Keratinocyte (primary cell): ENCODE measurements at regions not wholly inside any gene's neighbourhood (a gene's known extent, or its start where the extent isn't known, plus 50 kb on each side); places are given as distances from the start of the nearest gene placed in this dataset.

Experiments used
- DNase-seq: peaks from one replicate; pipeline ENCODE4 v3.0.0-alpha.2; 2011; ENCODE audit warnings: low read depth, missing footprints, low spot score
- FAIRE-seq: peaks from 2 replicates; lab custom pipeline; 2011; peaks lifted over from hg19 to GRCh38; lab: Jason Lieb, UNC
- H2AFZ ChIP-seq: 2 replicates; pipeline ENCODE4 v1.6.0; 2012; ENCODE audit warnings: low read length, control low read depth, inconsistent platforms; ENCODE audit not compliant: control insufficient read depth
- H3K27ac ChIP-seq: 2 replicates; pipeline ENCODE4 v1.5.1; 2011; ENCODE audit warnings: low read length; ENCODE audit not compliant: control insufficient read depth, insufficient read depth
- H3K27me3 ChIP-seq: 3 replicates; pipeline ENCODE4 v1.6.0; 2011; ENCODE audit warnings: low read length; ENCODE audit not compliant: control insufficient read depth, insufficient read depth; ENCODE audit errors: extremely low read depth
- H3K36me3 ChIP-seq, 2 experiments: 2 replicates in 1 of 2; 3 replicates in 1 of 2; pipeline ENCODE4 v1.5.1; 2011; ENCODE audit warnings: low read length in 2 of 2, mild to moderate bottlenecking in 1 of 2; ENCODE audit not compliant: control insufficient read depth in 2 of 2, insufficient read depth in 2 of 2; ENCODE audit errors: extremely low read depth in 1 of 2
- H3K4me1 ChIP-seq: 3 replicates; pipeline ENCODE4 v1.5.1; 2011; ENCODE audit warnings: low read length; ENCODE audit not compliant: control insufficient read depth, insufficient read depth; ENCODE audit errors: extremely low read depth
- H3K4me2 ChIP-seq: 3 replicates; pipeline ENCODE4 v1.6.0; 2011; ENCODE audit warnings: low read depth, low read length; ENCODE audit not compliant: control insufficient read depth, insufficient read depth; ENCODE audit errors: extremely low read depth
- H3K4me3 ChIP-seq, 3 experiments: fragments of 200-600 bp in 1 of 3; sonication (generic) in 1 of 3; 2 replicates in 2 of 3; 3 replicates in 1 of 3; pipeline ENCODE4 v1.5.1; 2011 to 2016; ENCODE audit warnings: low read length in 3 of 3, mild to moderate bottlenecking in 3 of 3, control low read depth in 2 of 3, inconsistent platforms in 1 of 3, low read depth in 1 of 3, mixed read lengths in 1 of 3, mixed run types in 1 of 3, moderate library complexity in 1 of 3; ENCODE audit not compliant: control insufficient read depth in 2 of 3, insufficient read depth in 2 of 3; ENCODE audit errors: extremely low read depth in 1 of 3
- H3K79me2 ChIP-seq: 2 replicates; pipeline ENCODE4 v1.6.0; 2012; ENCODE audit warnings: low read length; ENCODE audit not compliant: control insufficient read depth, insufficient read depth
- H3K9ac ChIP-seq: 3 replicates; pipeline ENCODE4 v1.6.0; 2011; ENCODE audit warnings: low read length; ENCODE audit not compliant: control insufficient read depth, insufficient read depth; ENCODE audit errors: extremely low read depth
- H3K9me1 ChIP-seq: 3 replicates; pipeline ENCODE4 v1.6.0; 2011; ENCODE audit warnings: low read length; ENCODE audit not compliant: control insufficient read depth, insufficient read depth; ENCODE audit errors: extremely low read depth
- H3K9me3 ChIP-seq: 2 replicates; pipeline ENCODE4 v1.5.1; 2012; ENCODE audit warnings: low read depth, low read length; ENCODE audit not compliant: control insufficient read depth
- H4K20me1 ChIP-seq: 3 replicates; pipeline ENCODE4 v1.6.0; 2011; ENCODE audit warnings: low read length; ENCODE audit not compliant: control insufficient read depth, insufficient read depth; ENCODE audit errors: extremely low read depth
- CTCF ChIP-seq, 3 experiments: IDR thresholded peaks in 1 of 3; conservative IDR thresholded peaks in 1 of 3; optimal IDR thresholded peaks in 1 of 3; 2 replicates in 2 of 3; 3 replicates in 1 of 3; pipeline versions ENCODE3 to v1.5.1; 2011; ENCODE audit warnings: low read length in 3 of 3, mild to moderate bottlenecking in 3 of 3, moderate library complexity in 2 of 3, control low read depth in 1 of 3, inconsistent platforms in 1 of 3; ENCODE audit not compliant: insufficient read depth in 2 of 3; ENCODE audit errors: extremely low read depth in 1 of 3
- EZH2 ChIP-seq: IDR thresholded peaks from one replicate; pipeline ENCODE4 v1.6.1; 2012; ENCODE audit warnings: inconsistent platforms, mild to moderate bottlenecking, low read length, moderate library complexity
- dilution Hi-C: fragments of 300-500 bp; cut with MboI; formaldehyde crosslinking; loops from one replicate; pipeline ENCODE4 v1.7.0; 2020; ENCODE audit warnings: low sequenced_read_pairs; ENCODE audit not compliant: extremely low pct_ligation_motif_present

GRCh38 chr3:64303401-64303800 is 78.1 kb upstream of the PRICKLE2 start:
- Histone ChIP-seq H3K4me3 (no peak overlapping the region), H3K9me3 (no peaks in the 10 kb centered on the region), H3K9ac (no peak overlapping the region), H3K36me3 (no peaks in the 10 kb centered on the region), H4K20me1 (no peaks in the 10 kb centered on the region), H3K27ac (no peak overlapping the region), H3K4me2 (no peak overlapping the region), H2AFZ (no peak overlapping the region), H3K9me1 (no peaks in the 10 kb centered on the region), H3K27me3 (no peaks in the 10 kb centered on the region), H3K4me1 (peaks cover 8% of the 10 kb centered on the region), H3K79me2 (no peaks in the 10 kb centered on the region)
- dilution Hi-C loops = no loop called here
- TF ChIP-seq EZH2 (no peak), CTCF (optimal IDR thresholded peaks at IDR 0.05 in 1 of 3, IDR thresholded peaks at IDR 0.05 in 1 of 3, conservative IDR thresholded peaks at IDR 0.05 in 1 of 3; ENCODE audit: extremely low read depth in 1 of 3, insufficient read depth in 2 of 3, low read length in 3 of 3) (no peak)
- no peak for FAIRE-seq
- no peak for DNase-seq

GRCh38 chr3:64301476-64301875 is 76.2 kb upstream of the PRICKLE2 start:
- no peaks in the 10 kb centered on the region for H3K9me1 ChIP-seq
- dilution Hi-C loops = no loop called here
- no peaks in the 10 kb centered on the region for H3K27me3 ChIP-seq
- H3K4me2 ChIP-seq = no peak overlapping the region
- no peaks in the 10 kb centered on the region for H4K20me1 ChIP-seq
- H3K27ac ChIP-seq = no peak overlapping the region
- FAIRE-seq = no peak
- H3K4me1 ChIP-seq = peaks cover 8% of the 10 kb centered on the region
- no peaks in the 10 kb centered on the region for H3K9me3 ChIP-seq
- H3K4me3 ChIP-seq = no peak overlapping the region
- H3K36me3 ChIP-seq = no peaks in the 10 kb centered on the region
- no peak for TF ChIP-seq CTCF (optimal IDR thresholded peaks at IDR 0.05 in 1 of 3, IDR thresholded peaks at IDR 0.05 in 1 of 3, conservative IDR thresholded peaks at IDR 0.05 in 1 of 3; ENCODE audit: extremely low read depth in 1 of 3, insufficient read depth in 2 of 3, low read length in 3 of 3)
- TF ChIP-seq EZH2 = no peak
- H2AFZ ChIP-seq = no peak overlapping the region
- no peaks in the 10 kb centered on the region for H3K79me2 ChIP-seq
- no peak for DNase-seq
- no peak overlapping the region for H3K9ac ChIP-seq
